Osteocyte (in vitro differentiated cells): ENCODE measurements at regions not wholly inside any gene's neighbourhood (a gene's known extent, or its start where the extent isn't known, plus 50 kb on each side); places are given as distances from the start of the nearest gene placed in this dataset.

Experiments used
- DNase-seq: peaks from one replicate; pipeline ENCODE4 v3.0.0; 2021; ENCODE audit warnings: mixed read lengths; ENCODE audit not compliant: unreplicated experiment; ENCODE audit errors: extremely low spot score
- H3K27ac Mint-ChIP-seq: one replicate; pipeline ENCODE4 v1.8.0; 2021; ENCODE audit warnings: mild to moderate bottlenecking, mixed read lengths; ENCODE audit not compliant: unreplicated experiment
- H3K27me3 Mint-ChIP-seq: one replicate; pipeline ENCODE4 v1.8.0; 2021; ENCODE audit warnings: mixed read lengths; ENCODE audit not compliant: unreplicated experiment
- H3K36me3 Mint-ChIP-seq: one replicate; pipeline ENCODE4 v1.8.0; 2021; ENCODE audit warnings: mixed read lengths; ENCODE audit not compliant: unreplicated experiment
- H3K4me1 Mint-ChIP-seq: one replicate; pipeline ENCODE4 v1.8.0; 2021; ENCODE audit warnings: mixed read lengths; ENCODE audit not compliant: unreplicated experiment
- H3K4me3 Mint-ChIP-seq: one replicate; pipeline ENCODE4 v1.8.0; 2021; ENCODE audit warnings: mild to moderate bottlenecking, moderate library complexity, mixed read lengths; ENCODE audit not compliant: unreplicated experiment
- H3K9me3 Mint-ChIP-seq: one replicate; pipeline ENCODE4 v1.8.0; 2021; ENCODE audit warnings: mixed read lengths; ENCODE audit not compliant: unreplicated experiment
- CTCF ChIP-seq: fragments of 200-600 bp; sonication (generic); IDR thresholded peaks from 2 replicates; pipeline ENCODE4 v1.5.0; 2021; ENCODE audit warnings: antibody characterized with exemption, mild to moderate bottlenecking, moderate library complexity

- Mint-ChIP-seq H3K4me3 (no peak overlapping the region), H3K27ac (no peak overlapping the region), H3K9me3 (peaks cover 8% of the 10 kb centered on the region), H3K4me1 (peaks cover 5% of the 10 kb centered on the region), H3K36me3 (peaks cover 3% of the 10 kb centered on the region), H3K27me3 (no peaks in the 10 kb centered on the region)
- no peak for DNase-seq
- no peak for TF ChIP-seq CTCF
Measured at GRCh38 chr2:39587641-39588040, 78.1 kb upstream of the TMEM178A start.

GRCh38 chr2:39593439-39594393 is 72.0 kb upstream of the TMEM178A start:
- Mint-ChIP-seq H3K4me3 (no peak overlapping the region), H3K9me3 (no peaks in the 10 kb centered on the region), H3K27me3 (no peaks in the 10 kb centered on the region), H3K27ac (peak overlapping the region; percentile 38), H3K4me1 (peaks cover 4% of the 10 kb centered on the region), H3K36me3 (peaks cover 3% of the 10 kb centered on the region)
- TF ChIP-seq CTCF: peak; percentile 72
- no peak for DNase-seq

GRCh38 chr2:39595116-39595515 is 70.6 kb upstream of the TMEM178A start:
- Mint-ChIP-seq H3K4me3 (no peak overlapping the region), H3K27ac (no peak overlapping the region), H3K27me3 (no peaks in the 10 kb centered on the region), H3K9me3 (no peaks in the 10 kb centered on the region), H3K36me3 (peaks cover 5% of the 10 kb centered on the region), H3K4me1 (peaks cover 4% of the 10 kb centered on the region)
- no peak for TF ChIP-seq CTCF
- DNase-seq: no peak

GRCh38 chr2:39597314-39597713 is 68.4 kb upstream of the TMEM178A start:
- Mint-ChIP-seq H3K27me3 (no peaks in the 10 kb centered on the region), H3K36me3 (peaks cover 5% of the 10 kb centered on the region), H3K4me1 (peaks cover 4% of the 10 kb centered on the region), H3K9me3 (no peaks in the 10 kb centered on the region), H3K4me3 (no peak overlapping the region), H3K27ac (no peak overlapping the region)
- DNase-seq: no peak
- TF ChIP-seq CTCF: no peak

- peaks cover 11% of the 10 kb centered on the region for H3K4me1 Mint-ChIP-seq
- H3K27me3 Mint-ChIP-seq: peaks cover 5% of the 10 kb centered on the region
- H3K36me3 Mint-ChIP-seq: peaks cover 2% of the 10 kb centered on the region
- H3K4me3 Mint-ChIP-seq: no peak overlapping the region
- no peak for TF ChIP-seq CTCF
- DNase-seq: no peak
- H3K27ac Mint-ChIP-seq: no peak overlapping the region
- H3K9me3 Mint-ChIP-seq: no peaks in the 10 kb centered on the region
Measured at GRCh38 chr2:39602616-39603015, 63.1 kb upstream of the TMEM178A start.
